ENCODE measurements at regions not wholly inside any gene's neighbourhood (a gene's known extent, or its start where the extent isn't known, plus 50 kb on each side); places are given as distances from the start of the nearest gene placed in this dataset.

GRCh38 chr18:39681061-39681460 lies 2115.5 kb upstream of the CELF4 start:
- TF ChIP-seq CTCF (IDR thresholded peaks at IDR 0.05; ENCODE audit: low read depth, low read length, missing input control) (no peak), ATF3 (IDR thresholded peaks at IDR 0.05) (no peak), MAX (IDR thresholded peaks at IDR 0.05) (no peak), YY1 (IDR thresholded peaks at IDR 0.05) (no peak), GABPA (IDR thresholded peaks at IDR 0.05 in 1 of 2, conservative IDR thresholded peaks at IDR 0.05 in 1 of 2) (no peak), RAD21 (IDR thresholded peaks at IDR 0.05) (no peak), REST (IDR thresholded peaks at IDR 0.05) (no peak), SP1 (IDR thresholded peaks at IDR 0.05) (no peak), FOXA1 (IDR thresholded peaks at IDR 0.05) (no peak)

All from liver (tissue), 3 donors.